GM18909 (cell line): ENCODE measurements at regions not wholly inside any gene's neighbourhood (a gene's known extent, or its start where the extent isn't known, plus 50 kb on each side); places are given as distances from the start of the nearest gene placed in this dataset.
"Not testable (repeated sequence)": the region's sequence is repeated elsewhere in the genome, so short reads cannot be mapped to it uniquely, and the experiment has no call there.

Experiments
- ATAC-seq: cut with Tn5 transposase; IDR thresholded peaks from one replicate; pipeline ENCODE4 v1.9.1; 2021; ENCODE audit warnings: mild to moderate bottlenecking; ENCODE audit not compliant: unreplicated experiment, poor library complexity

DNA sequence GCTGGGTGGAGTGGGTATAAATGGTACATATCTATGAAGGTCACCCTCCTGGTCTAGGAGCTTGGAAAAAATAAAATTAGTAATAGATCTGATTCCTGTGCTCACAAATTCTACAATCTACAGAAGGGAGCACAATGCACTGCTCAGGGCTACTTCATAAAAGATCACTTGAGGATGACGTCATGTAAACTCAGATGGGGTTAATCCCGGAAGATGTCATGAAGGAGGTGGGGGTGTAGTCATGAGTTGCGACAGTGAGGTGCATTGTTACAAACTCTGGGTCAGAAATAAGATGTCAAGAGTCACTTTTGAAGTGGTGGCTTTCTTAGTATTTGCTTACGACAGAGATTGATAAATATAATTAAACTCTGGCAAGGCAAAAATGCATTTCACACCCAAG is 68.2 kb downstream of the LHX9 start:
- ATAC-seq: no peak

DNA sequence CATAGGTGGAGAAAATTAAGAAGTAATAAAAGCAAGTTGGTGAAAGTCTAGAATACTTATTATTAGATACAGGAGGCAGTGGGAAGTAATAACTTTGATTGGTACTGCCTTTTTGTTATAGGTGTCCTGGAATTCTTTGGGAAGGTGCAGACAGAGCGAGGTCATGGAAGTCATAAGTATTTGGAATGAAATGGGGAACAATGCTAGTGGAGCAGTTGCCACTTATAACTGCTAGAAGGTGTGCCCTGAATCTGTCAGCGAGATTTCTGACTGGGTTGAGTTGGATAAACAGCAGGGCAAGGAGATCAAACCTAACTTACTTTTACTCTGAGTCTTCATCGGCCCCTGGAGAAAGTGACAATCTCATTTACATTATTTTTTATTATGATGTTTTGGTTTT is 69.6 kb downstream of the LHX9 start:
- no peak for ATAC-seq

DNA sequence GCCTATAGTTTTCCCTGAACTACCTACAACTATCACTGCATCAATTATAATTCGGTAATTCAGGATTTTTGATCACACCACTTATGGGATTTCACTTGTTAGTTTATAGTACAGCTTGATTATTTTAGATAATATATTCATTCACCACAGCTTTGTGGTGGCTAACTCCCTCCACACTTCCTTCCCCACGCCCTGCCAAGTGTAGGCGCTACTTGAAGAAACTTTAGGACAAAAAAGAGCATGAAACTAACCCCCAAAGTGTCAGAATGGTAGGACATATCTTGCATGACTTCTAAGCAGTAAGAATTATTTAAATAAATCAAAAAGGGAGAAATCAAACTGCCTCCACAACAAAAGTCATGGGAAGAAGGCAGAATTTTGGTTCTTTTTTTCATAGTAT is 70.1 kb downstream of the LHX9 start:
- ATAC-seq: no peak

DNA sequence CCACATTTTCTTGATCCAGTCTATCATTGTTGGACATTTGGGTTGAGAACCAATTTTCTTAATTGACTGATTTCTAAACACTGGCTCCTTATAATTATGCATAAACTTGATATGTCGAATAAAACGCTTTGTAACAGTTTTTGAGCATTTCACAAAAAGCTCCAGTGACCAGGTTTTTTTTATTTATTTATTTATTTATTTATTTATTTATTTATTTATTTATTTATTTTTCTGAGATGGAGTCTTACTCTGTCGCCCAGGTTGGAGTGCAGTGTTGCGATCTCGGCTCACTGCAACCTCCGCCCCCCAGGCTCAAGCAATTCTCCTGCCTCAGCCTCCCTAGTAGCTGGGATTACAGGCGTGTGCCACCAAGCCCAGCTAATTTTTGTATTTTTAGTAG is 71.4 kb downstream of the LHX9 start:
- not testable (repeated sequence) for ATAC-seq

DNA sequence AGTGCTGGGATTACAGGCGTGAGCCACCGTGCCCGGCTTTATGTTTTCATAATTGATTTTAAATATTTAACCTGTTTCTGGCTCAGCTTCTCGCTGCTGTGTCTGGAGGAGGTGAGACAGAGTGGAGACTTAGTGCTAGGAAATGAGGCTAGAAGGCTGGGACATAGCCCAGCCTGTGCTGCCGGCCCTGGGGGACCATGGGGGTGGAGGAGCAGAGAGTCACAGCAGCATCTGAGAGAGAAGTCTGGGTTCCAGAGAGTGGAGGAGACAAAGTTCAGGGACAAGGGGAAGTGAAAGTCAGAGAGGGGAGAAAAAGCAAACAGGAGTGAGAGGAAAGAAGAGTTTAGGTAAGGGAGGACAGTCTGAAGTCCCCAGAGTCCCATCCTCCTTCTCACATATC is 71.9 kb downstream of the LHX9 start:
- no peak for ATAC-seq

DNA sequence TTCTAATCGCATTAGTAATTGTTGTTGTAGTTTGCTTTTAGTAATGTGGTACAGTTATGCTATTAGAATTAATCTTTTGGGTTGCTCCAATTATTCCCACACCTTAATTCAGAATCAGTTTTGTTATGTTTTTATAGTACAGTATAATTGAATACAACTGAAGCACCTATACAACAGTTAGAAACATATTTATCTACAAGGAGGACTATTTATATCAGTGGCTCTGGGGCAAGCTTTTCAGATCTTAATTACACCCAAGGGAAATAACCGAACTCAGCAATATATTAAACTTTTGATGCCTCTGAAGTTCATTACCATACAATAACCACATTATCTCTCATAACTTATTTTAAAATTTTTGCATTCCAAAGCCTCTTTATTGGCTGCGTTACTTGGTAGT is 74.4 kb downstream of the LHX9 start:
- no peak for ATAC-seq

DNA sequence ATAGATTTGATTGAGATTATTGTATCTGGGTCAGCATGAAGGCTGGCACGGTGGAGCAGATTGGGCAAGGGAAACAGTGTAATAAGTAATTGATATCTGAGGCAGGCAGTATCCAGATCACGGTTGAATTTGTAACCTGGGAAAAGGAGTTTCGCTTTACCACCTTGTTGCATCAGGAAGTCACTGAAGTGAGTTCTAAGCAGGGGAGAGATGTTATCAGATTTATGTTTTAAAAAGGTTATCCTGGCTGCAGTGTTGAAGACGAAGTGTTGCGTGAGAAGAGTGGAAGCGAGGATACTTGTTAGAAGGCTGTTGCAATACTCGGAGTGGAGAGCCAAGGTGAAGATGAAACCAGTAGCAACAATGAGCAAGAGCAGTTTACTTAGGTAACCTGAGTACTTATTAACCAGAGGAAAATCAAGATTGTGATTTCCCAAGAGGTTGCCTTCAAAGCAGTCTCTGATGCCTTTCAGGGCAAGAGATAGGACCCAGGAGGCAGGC is 77.8 kb downstream of the LHX9 start:
- no peak for ATAC-seq

DNA sequence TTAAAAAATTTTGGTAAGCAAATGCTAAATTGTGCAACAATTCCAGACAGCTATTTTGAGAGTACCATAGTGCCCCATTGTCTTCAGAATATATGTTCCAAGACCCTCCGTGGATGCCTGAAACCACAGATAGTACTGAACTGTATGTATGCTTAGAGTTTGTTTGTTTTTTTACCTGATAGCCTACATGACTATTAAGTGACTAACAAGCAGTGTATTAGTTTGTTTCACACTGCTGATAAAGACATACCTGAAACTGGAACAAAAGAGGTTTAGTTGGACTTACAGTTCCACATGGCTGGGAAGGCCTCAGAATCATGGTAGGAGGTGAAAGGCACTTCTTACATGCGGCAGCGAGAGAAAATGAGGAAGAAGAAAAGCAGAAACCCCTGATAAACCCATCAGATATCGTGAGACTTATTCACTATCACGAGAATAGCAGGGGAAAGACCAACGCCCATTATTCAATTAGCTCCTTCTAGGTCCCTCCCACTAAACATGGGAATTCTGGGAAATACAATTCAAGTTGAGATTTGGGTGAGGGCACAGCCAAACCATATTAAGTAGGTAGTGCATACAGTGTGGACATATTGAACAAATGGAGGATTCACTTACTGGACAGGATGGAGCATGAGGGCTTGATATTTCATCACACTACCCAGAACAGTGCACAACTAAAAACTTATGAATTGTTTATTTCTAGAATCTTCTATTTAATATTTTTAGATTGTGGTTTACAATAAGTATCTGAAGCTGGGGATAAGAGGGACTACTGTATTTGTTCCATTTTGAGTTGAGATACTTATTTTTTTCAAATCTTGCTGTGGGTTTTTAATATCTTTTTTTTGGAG is 78.5 kb downstream of the LHX9 start:
- ATAC-seq: no peak

DNA sequence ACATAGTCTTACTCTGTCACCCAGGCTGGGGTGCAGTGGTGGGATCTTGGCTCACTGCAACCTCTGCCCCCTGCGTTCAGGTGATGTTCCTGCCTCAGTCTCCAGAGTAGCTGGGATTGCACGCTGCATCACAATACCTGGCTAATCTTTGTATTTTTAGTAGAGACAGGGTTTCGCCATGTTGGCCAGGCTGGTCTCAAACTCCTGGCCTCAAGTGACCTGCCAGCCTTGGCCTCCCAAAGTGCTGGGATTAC is 79.0 kb downstream of the LHX9 start:
- ATAC-seq: not testable (repeated sequence)

DNA sequence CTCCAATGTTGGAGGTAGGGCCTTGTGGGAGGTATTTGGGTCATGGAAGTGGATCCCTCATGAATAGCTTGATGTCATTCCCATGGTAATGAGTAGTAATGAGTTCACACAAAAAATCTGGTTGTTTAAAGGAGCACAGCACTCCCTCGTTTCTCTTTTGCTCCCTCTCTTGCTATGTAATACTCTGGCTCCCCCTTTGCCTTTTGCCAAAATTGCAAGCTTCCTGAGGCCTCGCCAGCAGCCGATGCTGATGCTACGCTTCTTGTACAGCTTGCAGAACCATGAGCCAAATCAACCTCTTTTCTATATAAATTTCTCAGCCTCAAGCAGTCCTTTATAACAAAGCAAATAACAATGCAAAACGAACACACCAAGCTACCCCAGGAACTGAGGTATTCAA is 80.9 kb downstream of the LHX9 start:
- ATAC-seq: no peak

DNA sequence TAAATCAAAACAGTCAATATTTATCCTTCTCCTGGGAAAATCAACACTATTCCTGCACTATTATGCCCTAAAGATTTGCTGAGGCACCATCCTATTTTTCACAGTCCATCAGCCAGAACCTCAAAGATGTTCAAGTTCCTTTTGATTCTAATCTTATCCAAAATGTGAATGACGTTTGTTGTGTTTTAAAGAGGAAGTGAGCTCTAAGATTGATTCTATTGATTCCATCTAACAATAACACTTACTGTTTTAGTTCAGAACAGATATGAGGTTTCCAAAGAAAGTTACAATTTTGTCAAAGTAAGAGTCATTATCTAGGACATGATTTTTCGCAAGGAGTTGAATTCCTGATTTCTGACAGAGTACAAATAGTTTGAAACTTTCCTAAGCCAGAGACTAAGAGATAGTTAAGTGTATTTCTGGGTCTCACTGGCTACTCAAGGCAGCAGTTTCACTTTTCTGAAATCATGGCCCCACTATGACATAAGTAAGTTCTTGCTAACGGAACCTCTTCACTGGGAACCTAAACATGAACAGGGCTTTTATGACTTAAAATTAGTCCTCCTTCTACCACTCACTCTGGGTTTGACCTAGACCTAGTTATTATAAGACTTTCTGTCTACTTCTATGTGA is 84.7 kb downstream of the LHX9 start:
- no peak for ATAC-seq

DNA sequence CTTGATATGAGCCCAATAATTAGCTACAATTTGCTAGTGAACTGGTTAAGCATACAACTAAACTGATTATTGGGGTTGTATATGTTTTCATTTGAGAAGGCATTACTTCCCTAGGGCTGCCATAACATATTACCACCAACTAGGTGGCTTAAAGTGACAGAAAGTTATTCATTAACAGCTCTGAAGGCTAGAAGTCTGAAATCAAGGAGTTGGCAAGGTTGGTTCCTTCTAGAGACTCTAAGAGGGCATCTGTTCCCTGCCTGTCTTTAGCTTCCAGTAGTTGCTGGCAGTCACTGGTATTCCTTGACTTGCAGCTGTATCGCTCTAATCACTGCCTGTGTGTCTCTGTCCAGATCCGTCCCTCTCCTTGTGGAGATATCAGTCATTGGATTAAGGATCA is 86.3 kb downstream of the LHX9 start:
- no peak for ATAC-seq

DNA sequence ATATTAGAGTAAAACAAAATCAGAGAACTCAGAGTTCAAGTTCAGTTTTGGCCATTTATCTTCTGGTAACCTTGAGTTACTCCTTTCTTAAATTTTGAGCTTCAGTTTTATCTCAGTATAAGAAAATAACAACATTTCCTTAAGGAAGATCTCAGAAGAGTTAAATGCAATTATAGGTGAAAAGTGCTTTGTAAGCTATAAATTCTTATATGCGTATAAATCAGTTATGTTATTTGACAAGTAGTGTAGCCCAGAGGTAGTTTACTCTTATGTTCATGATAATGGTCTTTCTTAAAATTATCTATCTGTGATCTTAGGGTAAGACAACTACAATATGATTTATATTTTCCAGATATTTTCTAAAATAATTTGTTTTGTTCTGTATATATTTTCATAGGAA is 89.8 kb downstream of the LHX9 start:
- ATAC-seq: no peak

DNA sequence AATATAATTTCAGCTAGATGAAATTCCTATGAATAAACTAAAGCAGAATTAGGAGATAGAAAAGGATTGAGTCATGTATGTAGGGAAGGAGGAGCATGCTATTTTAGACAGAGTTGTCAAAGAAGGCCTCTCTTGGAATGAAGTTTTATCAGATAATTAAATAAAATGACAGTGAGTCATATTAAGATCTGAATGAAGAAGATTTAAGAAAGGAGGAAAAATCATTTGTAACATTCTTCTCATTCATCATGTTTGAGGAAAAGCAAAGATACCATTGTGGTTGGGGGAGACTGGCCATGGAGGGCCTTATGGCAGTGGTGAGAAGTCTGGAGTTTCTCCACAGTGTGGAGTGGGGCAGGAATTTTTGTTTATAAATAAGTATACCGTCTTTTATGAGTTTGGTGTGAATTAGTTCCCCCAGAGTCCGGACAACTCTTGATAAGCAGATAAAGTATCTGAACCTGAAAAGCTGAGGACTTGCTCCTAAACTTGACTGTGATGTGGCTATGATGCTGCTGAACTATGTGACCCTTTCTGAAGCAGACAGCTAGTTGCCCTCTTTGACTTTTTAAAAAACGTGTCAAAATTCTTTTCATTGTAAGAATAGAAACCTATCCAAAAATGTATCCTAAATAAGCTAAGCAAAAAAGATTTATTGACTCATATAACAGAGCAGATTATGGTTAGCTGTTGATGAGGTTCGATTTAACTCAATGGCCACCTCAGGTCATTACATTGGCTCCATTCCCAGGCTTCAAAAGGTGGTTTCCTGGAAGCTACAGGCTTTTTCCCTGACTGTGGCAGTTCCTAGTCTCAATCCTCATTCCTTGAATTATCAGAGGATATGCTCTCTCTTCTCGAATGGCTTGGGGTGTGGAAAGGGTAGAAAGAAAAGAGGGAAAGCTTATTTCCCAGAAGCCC is 90.8 kb downstream of the LHX9 start:
- no peak for ATAC-seq

DNA sequence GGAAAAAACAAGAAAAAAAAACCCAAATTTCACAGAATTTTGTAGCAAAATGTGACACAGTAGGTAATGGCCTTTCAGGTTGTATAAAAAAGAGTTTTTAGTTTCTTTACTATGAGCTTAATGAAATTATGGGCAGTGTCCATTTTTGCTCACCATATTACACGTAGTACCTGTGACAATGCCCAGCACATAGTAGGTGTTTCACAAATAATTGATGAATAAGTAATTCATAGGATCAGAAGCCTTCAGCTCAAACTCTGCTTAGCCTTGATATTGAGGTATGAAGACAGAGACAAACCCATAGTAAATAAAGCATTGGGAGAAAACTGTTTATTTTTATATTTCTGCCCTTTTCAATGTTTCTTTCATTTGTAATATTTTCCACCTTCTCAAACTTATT is 97.2 kb downstream of the LHX9 start:
- ATAC-seq: no peak

DNA sequence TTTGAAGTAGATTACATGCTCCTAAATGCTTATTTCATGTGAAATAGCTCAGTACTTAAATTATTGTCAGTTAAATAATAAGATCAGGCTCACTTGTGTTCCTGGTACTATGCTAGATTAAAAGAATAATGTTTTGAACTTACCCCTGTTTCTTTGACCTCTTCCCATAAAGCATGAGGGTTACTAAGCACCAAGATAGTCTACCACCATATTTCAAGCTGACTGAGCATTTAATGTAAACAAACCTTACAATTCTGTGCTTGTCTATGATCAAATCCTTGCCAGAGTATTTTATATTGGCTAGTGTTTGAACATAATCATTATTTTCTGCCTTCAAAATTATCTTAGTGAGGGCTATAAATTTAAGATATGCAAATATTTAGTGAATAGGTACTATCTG is 98.1 kb downstream of the LHX9 start:
- no peak for ATAC-seq

DNA sequence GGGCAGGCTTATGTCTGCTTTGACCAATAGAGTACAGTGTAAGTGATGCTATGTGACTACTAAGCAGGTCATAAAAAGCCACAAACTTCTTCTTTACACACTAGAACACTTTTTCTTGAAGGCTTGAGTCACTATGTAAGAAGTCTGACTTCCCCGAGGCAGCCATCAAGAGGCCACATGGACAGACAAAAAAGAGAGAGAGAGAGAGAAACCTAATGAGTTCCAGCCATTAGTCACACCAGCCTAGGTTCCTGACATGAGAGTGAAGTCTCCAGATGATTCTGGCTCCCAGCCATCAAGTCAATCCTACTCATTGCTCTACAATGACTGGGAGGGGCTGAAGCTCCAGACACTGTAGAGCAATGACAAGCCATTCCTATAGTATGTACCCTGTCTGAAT is 101.4 kb downstream of the LHX9 start:
- ATAC-seq: no peak

DNA sequence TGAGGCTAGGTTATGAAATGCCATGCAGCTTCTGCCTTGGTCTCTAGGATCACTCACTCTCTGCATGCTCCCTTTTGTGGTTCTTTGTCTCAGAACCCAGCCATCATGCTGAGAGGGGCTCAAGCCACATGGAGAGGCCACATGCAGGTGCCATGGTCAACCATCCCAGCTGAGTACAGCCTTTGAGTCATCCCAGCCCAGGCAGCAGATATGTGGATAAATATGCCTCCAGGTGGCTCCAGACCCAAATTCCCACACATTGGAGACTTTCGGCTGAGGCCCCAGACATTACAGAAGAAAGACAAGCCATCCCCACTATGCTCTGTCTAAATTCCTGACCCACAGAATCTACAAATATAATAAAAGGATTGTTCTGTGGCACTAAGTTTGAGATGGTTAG is 102.0 kb downstream of the LHX9 start:
- no peak for ATAC-seq

DNA sequence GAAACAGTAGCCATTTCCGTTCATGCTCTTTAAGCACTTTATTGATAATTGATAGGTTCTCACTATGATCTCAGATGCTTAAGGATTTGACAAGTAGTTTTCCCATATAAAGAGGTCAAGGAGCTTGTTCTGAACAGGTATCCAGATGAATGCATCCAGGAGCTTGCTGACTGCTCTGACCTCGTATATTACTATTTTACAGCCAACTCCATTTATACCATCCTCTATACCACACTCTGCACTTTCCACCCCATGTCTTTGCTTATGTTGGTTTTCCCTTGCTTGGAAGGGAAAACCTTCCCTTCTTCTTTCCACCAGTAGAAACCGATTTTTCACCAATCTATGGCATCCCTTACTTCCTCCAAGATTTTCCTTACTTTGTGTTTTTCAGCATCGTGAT is 107.2 kb downstream of the LHX9 start:
- ATAC-seq: no peak

DNA sequence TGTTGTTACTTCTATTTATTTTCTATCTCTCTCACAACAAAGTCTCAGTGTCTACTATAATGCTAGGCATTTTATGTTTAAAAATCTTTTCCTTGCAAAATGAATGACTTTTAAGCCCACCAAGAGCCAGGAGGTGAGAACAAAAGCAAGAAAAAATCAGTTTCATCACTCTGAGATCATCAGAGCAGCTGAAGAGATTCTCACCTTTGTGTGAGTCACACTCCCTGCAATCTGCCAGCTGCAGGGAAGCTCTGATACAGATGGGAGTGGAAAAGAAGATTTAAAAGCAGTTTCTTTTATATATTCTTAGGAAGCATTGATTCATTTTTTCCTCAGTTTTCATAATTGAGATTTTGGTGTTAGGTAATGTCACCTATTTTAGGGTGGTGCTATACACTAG is 107.6 kb downstream of the LHX9 start:
- ATAC-seq: no peak

DNA sequence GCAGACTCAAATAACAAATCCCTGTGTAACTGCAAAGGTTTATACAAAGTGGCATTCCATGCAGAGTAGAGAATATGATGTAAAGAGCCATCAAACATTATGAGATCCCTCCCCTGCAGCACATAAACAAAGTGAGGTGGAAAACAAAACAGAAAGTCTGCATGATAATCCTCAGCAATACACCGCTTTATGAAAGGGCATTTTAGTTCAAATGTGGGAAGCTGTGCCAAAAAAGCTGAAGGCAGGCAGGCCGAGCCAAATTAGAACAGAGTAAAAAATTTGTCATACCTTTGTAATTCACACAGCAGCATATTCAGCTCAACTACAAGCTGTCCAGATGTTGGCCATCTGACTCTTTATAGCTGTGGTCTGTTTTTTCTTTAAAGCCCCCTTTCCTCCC is 113.5 kb downstream of the LHX9 start:
- no peak for ATAC-seq
